ENCODE measurements at regions not wholly inside any gene's neighbourhood (a gene's known extent, or its start where the extent isn't known, plus 50 kb on each side); places are given as distances from the start of the nearest gene placed in this dataset.

DNA sequence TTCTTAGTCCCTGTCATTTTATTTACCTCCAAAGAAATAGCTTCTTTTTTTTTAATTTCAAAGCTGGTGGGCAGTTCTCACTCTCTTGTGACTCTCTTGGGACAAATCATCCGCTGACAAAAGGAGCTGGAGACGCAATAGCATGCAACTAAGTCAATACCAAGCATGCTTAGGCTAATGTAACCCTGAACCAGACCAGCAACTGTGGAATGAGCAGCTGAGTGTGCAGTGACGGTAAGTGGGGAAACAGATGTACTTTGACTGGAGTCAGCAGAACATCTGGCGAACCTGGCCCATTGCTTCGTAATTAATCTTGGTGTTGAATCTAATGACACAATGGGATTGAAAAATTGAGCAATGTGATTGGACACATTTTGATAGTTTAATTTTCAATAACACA lies 280.7 kb upstream of the PLXNA2 start:
- ATAC-seq (peak in 2 of 4 donors; percentile 49 to 56), DNase-seq (no peak), FAIRE-seq (no peak)
- H3K27ac ChIP-seq, result no peak overlapping the region
- 54 to 72% methylated on average over 5 of the region's 5 CpGs for WGBS, 2 donors
- H3K9me3 ChIP-seq, result no peaks in the 10 kb centered on the region
- H3K27me3 ChIP-seq, result no peaks in the 10 kb centered on the region
- TF ChIP-seq, protein P1, sequence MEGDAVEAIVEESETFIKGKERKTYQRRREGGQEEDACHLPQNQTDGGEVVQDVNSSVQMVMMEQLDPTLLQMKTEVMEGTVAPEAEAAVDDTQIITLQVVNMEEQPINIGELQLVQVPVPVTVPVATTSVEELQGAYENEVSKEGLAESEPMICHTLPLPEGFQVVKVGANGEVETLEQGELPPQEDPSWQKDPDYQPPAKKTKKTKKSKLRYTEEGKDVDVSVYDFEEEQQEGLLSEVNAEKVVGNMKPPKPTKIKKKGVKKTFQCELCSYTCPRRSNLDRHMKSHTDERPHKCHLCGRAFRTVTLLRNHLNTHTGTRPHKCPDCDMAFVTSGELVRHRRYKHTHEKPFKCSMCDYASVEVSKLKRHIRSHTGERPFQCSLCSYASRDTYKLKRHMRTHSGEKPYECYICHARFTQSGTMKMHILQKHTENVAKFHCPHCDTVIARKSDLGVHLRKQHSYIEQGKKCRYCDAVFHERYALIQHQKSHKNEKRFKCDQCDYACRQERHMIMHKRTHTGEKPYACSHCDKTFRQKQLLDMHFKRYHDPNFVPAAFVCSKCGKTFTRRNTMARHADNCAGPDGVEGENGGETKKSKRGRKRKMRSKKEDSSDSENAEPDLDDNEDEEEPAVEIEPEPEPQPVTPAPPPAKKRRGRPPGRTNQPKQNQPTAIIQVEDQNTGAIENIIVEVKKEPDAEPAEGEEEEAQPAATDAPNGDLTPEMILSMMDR (IDR thresholded peaks at IDR 0.05), result no peak
- H3K36me3 ChIP-seq, result no peaks in the 10 kb centered on the region
- H3K4me1 ChIP-seq, result no peaks in the 10 kb centered on the region
- intact Hi-C loops (cut with DNase I), result no loop called here
- no peak overlapping the region for H3K4me3 ChIP-seq

DNA sequence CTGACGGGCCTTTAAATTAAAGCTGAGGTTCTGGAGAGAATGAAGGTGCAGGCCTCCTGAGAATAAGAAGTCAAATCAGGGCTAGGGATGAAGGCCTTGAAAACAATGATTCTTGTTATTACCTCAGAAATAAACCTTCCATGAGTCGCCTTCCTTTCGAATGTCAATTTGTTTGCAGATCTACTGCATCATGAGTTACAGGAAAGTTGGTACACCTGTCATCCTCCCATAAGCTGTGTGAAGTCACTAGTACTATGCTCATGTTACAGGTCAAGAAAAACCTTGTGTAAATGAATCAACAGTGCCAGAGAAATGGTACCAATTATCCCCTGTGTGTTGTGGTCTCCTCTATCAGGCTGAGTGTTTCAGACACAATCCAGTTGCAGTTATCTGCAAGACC lies 281.2 kb upstream of the PLXNA2 start:
- FAIRE-seq (no peak), ATAC-seq (peak in 1 of 4 donors; percentile 11), DNase-seq (no peak)
- no peaks in the 10 kb centered on the region for H3K36me3 ChIP-seq
- H3K9me3 ChIP-seq, result no peaks in the 10 kb centered on the region
- H3K27me3 ChIP-seq, result no peaks in the 10 kb centered on the region
- intact Hi-C loops (cut with DNase I), result no loop called here
- H3K4me1 ChIP-seq, result no peaks in the 10 kb centered on the region
- H3K27ac ChIP-seq, result no peak overlapping the region
- TF ChIP-seq, protein P1 (IDR thresholded peaks at IDR 0.05), result no peak
- 33 to 35% methylated on average over 3 of the region's 3 CpGs for WGBS, 2 donors
- H3K4me3 ChIP-seq, result no peak overlapping the region

DNA sequence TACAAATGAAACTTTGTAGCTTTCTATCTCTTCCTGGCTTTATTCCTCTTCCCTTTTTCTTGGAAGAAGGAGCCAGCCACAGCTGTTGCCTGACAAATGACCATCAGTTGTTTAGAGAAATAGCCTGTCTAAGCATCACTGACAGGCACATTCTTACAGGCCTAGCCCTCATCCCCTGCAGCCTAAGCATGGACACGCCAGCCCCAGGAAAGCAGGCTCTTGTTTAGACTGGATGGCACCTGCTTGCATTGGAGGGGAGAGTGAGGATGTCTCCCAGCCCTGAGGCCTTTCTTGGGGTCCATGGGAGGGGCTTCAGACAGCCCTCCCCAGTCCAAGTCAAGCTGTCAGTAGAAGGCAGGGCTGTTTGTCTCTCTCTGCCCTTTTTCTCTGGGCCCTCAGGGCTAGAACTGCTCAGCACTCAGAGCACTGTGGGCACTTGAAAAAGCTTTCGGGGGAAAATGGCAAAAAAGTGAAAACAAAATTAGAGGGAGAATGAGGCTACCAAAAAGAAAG lies 282.5 kb upstream of the PLXNA2 start:
- ATAC-seq (no peak), FAIRE-seq (no peak), DNase-seq (no peak)
- intact Hi-C loops (cut with DNase I), result no loop called here
- H3K4me1 ChIP-seq, result no peaks in the 10 kb centered on the region
- no peak overlapping the region for H3K27ac ChIP-seq
- H3K36me3 ChIP-seq, result no peaks in the 10 kb centered on the region
- WGBS, 2 donors, result 84 to 96% methylated on average over 2 of the region's 2 CpGs
- H3K4me3 ChIP-seq, result no peak overlapping the region
- no peaks in the 10 kb centered on the region for H3K9me3 ChIP-seq
- H3K27me3 ChIP-seq, result no peaks in the 10 kb centered on the region
- TF ChIP-seq, protein P1 (IDR thresholded peaks at IDR 0.05), result no peak

DNA sequence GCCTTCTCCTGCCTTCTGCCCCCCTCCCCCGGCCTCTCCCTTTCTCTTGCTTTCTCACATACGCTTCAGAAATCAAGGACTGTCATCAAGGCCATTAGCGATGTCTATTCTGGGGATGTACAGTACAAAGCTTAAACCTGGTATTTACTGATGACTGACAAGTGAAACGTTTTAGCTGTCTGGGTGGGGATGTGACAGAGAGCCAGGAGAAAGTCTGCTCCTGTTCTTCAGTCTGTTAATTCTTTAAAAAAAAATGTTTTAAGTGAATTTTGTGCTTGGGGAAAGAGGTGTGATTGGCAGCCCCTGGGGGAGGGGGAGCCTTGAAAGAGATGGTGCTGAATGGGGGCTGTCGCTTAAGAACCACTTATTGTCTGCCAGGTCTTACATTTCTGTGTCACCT lies 283.0 kb upstream of the PLXNA2 start:
- DNase-seq, result no peak
- ATAC-seq, result no peak
- Histone ChIP-seq H3K4me3 (no peak overlapping the region), H3K27me3 (no peaks in the 10 kb centered on the region), H3K9me3 (no peaks in the 10 kb centered on the region), H3K4me1 (no peaks in the 10 kb centered on the region), H3K27ac (no peak overlapping the region), H3K36me3 (no peaks in the 10 kb centered on the region)
- WGBS, 2 donors, result 66 to 76% methylated on average over 5 of the region's 5 CpGs
- intact Hi-C loops (cut with DNase I), result no loop called here
- TF ChIP-seq, protein P1 (IDR thresholded peaks at IDR 0.05), result no peak
- FAIRE-seq, result no peak

- 52 to 58% methylated on average over 13 of the region's 13 CpGs for WGBS, 2 donors
- no peak for DNase-seq
- no peaks in the 10 kb centered on the region for H3K9me3 ChIP-seq
- H3K27me3 ChIP-seq, result no peaks in the 10 kb centered on the region
- no peaks in the 10 kb centered on the region for H3K36me3 ChIP-seq
- no peaks in the 10 kb centered on the region for H3K4me1 ChIP-seq
- TF ChIP-seq, protein P1 (IDR thresholded peaks at IDR 0.05), result no peak
- no peak for ATAC-seq
- intact Hi-C loops (cut with DNase I), result no loop called here
- H3K4me3 ChIP-seq, result no peak overlapping the region
- no peak for FAIRE-seq
- no peak overlapping the region for H3K27ac ChIP-seq
These were observed 284.5 kb upstream of the PLXNA2 start for GRCh38 chr1:208528578-208529240.
